Cerebellar nuclear complex (tissue), 1 donor: ENCODE measurements at regions not wholly inside any gene's neighbourhood (a gene's known extent, or its start where the extent isn't known, plus 50 kb on each side); places are given as distances from the start of the nearest gene placed in this dataset.
"Not testable (repeated sequence)": the region's sequence is repeated elsewhere in the genome, so short reads cannot be mapped to it uniquely, and the experiment has no call there.

Experiments
- DNase-seq, 2 experiments: peaks; one replicate each; lab custom pipeline; 2025; lab: John Stamatoyannopoulos, UW

DNA sequence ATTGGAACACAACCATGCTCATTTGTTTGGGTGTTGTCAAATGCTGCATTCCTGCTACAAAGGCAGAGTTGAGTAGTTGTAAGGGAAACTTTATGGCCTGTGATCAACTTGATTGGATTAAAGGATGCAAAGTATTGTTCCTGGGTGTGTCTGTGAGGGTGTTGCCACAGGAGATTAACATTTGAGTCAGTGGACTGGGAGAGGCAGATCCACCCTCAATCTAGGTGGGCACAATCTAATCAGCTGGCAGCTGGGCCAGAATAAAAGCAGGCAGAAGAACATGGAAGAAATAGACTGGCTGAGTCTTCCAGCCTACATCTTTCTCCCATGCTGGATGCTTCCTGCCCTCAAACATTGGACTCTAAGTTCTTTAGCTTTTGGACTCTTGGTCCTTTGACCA lies 145.6 kb upstream of the LMCD1 start:
- not testable (repeated sequence) for DNase-seq

DNA sequence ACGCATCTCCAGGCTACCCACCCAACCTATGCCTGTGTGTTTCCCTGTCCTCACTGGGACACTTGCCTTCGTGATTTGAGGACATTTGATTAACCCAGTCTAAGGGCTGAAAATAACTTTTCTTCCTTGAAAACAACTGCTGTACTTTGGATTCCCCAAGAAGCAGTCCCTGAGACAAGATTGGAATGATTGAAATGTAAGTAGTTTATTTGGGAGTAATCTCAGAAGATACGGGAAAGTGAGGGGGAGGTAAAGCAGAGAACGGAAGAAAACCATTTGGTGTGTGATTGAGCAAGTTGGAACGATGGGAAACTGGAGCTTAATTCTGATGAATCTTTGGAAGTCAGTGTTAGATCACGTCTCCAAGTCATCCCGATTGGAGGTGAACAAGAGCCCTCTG lies 143.8 kb upstream of the LMCD1 start:
- no peak for DNase-seq

DNA sequence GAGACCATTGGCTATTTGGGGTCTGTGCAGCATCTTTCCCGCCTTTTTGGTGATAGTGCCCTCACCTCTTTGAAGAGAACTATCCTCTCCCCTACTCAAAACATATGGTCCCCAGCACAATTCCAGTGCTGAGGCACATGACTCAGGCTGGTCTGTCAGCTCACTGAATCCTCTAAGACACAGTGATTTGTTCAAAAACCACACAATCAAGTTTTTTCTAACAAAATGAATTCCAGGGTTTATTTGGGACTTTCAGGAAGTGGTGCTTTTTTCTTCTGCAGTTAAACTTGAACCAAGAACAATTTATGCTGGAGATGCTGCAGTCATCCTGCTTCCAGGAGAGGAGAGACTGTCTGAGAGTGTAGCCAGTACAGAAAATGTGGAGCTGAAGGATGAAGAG lies 142.5 kb upstream of the LMCD1 start:
- DNase-seq, result no peak

DNA sequence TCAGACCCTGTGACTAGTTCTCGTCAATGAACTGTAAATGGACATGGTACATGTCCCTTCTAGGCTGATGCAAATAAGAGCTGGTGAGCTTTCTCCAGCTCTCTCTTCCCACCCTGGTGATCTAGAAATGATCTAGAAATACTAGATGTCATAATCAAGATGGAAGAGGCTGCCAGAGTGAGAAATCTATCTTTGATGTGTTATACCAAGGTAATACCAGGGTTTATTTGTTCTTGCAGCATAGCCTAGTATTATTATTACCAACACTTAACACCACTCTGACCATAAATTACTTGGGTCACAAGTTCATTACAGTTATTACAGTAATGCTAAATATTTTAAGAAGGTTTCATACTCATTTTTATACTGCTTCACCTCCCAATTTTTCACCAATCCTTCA lies 138.4 kb upstream of the LMCD1 start:
- no peak for DNase-seq

DNA sequence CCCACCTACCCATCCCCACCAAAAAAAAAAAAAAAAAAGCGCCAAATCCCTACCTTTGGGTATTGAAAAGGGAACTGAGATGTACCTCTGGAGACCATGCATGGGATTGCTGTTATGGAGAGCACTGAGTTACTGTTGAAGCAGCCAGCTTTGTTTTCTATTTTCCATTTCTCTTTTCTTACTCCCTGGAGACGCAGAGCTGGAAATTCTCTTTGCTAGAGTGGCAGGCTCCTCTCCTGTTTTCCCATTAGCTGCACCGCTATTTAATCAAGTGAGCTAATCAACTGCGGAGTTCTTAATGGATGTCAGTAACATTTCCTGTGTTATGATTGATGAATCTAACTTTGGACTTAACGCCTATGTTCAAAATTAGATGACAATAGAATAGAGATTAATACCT lies 136.1 kb upstream of the LMCD1 start:
- DNase-seq, result no peak

DNA sequence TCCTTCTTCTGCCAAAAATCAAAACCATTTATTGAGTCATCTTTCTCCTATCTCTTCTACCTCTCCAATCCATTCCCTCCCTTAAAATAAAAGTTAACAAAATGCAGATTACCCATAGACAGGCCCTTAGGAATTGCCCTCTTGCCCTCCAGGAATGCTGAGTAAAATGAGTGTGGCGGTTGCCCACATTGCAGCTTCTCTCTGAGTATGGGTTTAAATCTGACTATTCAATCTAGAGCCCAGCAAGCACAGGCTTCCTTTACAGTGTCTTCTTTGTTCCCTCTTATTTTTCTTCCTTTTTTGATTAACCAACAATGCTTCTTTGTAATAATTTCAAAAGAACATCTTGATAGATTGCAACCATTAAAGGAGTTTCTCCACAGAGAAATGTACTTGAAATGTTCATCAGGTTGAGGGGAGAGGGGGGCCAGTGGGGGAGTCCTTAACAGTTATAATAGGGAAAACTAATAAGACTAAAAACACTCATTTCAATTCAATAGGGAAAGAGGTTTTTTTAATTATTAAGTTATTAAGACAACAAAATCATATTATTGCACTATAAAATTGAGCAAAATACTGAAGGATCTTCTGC lies 135.3 kb upstream of the LMCD1 start:
- DNase-seq, result no peak

DNA sequence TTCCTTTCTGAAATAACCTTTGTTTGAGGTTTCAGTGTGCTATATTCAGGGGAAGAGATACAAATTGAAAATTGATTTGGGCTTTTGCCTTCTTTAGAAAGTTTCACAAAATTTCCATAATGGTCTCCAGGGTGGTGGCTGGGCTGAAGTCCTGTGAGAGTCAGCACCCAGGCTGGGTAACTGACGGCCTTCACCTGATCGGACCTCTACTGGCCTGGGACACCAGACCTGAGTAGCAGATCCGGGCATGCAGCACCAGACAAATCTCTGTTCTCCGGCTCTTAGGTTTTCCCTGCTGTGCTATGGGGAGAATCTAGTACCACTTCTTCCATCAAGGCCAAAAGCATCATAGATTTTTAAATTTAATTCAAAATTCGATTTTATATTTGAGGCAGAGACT lies 133.0 kb upstream of the LMCD1 start:
- DNase-seq, result no peak

DNA sequence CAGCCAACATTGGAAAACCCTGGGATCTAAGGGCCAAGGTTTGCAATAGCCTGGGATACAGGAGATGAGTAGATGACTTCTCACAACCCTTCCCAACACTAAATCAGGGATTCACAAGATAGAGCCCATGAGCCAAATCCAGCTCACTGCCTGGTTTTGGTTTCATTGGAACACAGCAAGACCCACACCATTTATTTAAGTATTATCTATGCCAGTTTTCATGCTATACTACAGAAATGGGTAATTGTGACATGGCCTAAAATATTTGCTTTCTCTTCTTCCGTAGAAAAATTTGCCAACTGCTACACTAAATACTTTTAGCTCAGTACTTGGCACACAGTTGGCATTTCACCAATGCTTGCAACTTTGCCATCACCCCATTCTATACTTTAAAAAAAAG lies 132.0 kb upstream of the LMCD1 start:
- no peak for DNase-seq

DNA sequence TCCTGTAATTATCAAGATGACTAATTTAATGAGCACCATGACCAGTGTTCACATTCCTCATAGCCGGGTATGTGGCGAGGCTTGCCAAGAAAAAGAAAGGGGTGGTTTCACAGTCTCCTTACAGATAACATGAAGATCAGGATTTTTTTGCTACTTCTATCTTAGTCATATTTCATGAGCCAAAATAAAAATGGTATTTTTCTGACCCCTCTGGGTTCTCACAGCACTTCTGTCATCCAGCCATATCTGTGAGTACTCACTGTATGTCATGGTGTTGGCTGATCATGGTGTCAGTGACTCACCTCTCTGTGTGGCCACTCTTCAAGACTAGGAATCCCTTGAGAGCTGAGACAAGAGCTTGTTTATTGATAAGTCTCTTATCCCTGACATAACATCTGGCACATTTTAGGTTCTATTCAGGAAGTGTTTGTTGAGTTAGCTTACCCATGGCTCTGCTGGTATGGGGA lies 130.5 kb upstream of the LMCD1 start:
- DNase-seq, result no peak

DNA sequence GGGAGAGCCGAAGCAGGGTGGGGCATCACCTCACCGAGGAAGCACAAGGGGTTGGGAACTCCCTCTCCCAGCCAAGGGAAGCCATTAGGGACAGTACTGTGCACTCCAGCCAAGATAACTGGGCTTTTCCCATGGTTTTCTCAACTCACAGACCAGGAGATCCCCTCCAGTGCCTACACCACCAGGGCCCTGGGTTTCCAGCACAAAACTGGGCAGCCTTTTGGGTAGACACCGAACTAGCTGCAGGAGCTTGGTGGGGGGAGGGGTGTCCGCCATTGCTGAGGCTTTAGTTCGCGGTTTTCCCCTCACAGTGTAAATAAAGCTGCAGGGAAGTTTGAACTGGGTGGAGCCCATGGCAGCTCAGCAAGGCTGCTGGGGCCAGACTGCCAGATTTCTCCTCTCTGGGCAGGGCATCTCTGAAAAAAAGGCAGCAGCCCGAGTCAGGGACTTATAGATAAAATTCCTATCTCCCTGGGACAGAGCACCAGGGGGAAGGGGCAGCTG lies 129.6 kb upstream of the LMCD1 start:
- no peak for DNase-seq

DNA sequence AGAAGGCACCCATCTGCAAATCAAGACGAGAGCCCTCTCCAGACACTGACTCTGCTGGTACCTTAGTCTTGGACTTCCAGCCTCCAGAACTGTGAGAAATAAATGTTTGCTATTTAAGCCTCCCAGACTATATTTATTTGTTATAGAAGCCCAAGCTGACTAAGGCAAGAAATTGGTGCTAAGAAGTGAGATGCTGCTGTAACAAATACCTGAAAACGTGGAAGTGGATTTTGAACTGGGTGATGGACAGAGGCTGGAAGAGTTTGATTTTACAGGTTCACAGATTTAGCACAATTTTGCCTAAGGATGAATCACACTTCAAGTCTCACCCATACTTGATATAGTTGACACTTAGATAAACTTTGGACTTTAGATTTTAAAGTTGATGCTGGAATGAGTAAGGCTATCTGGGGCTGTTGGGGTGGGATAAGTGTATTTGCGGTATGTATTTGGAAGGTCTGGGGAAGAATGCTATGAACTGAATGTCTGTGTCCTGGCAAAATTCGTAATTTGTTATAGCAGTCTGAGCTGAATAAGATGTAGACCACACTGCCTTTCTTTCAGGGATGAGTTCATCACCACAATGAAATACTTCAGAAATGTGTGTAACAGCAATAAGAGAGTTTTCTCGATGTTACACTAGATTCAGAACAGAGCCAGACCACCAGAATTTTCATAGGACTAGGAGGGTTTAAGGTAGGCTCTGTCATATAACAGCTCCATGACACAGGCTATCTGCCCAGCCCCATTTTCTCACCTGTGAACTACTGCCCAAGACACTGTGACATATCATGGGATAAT lies 120.5 kb upstream of the LMCD1 start:
- no peak for DNase-seq

DNA sequence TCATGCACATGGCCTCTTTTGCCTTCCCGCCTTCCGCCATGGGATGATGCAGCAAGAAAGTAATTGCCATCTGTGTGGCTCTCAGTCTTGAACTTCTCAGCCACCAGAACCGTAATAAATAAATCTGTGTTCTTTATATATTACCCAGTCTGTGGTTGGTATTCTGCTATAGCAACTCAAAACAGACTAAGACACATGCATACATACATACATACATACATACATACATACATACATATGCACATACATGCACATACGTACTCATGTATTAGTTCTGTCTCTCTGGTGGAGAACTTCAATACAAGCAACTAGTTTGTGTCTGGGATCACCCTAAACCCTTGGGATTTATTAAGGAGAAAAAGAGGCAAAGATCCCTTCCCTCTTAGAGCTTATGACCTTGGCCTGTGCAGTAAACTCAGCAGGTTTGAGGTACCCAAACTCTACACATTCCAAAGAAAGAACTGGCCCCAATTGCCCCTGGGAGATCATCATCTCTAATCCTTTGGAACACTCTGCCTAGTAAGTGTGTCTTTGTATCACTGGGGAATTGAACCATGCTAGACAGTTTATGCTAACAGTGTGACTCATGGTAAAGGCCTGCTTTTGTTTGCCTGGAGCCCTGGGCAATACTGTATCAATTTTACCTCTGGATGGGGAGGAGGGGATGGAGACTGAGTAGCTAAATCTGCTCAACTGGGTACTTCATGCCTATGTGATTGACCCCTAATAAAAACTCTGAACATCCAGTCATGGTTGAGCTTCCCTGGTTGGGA lies 115.6 kb upstream of the LMCD1 start:
- DNase-seq, result no peak

DNA sequence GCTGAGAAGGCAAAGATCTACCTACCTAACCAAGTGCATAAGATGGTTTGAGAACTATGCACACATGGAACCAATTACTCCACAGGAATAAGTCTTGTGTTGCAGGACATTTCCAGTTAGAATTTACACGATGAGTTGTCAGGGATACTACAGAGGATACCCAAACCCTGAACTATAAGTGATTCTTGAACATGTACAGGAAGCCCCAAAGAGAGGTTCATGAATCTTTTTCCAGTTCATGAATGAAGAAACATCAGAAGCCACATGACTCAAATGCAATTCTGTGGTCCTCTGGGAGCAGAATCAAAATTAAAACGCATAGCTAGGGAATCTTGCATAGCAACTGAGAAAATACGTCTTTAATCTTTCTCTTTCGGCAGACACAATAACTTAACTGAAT lies 114.1 kb upstream of the LMCD1 start:
- no peak for DNase-seq

DNA sequence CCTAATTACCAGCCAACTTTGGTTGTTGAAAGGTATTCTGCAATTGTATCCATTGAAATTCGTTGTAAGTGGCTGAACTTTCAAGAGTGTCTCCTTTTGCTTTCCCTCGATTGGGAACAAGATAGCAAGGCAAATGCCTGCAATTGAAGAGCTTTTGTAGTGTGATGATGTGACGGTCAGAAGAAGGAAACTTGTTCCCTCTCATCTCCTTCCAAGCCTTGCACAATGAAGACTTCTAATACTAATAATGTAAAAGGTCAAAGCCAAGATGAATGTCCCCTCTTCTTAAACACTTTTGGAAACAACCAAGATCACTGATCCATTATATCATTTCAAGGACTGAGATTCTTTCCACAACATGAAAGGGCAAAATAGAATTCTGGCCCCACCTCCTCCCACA lies 101.9 kb upstream of the LMCD1 start:
- DNase-seq, result no peak

DNA sequence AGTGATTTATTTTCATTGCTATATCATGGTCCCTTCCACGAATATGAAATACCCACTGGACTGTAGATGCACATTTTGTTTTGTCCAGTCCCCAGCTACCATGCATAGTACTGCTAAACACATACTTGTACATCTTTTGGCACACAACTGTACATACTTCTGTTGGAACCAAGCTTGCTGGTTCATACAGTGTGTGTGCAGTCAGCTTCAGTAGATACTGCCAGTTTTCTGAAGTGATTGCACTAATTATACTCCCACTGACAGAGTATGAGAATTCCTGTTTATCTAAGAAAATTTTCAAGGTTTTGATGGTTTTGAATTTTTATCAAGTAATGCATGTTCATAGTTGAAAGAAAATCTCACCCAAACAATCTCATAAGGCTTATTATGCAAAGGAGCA lies 100.7 kb upstream of the LMCD1 start:
- DNase-seq, result no peak

DNA sequence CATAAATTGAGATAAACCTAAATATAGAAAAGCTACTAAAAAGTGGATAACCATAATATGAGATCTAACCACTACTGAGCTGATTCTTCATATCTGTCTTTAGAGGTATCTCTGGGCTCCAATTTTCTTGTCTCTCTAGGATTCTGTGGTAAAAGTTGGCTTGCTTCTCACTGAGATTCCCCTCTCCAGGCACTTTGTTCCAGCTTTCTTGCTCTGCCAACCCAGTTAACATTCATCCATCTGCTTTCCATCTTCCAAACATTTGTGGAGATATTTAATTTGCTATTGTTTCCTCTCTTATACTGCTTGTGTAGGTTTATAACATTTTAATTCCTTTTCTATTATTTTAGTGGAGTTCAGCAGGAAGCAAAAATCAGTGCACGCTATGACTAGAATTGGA lies 97.6 kb upstream of the LMCD1 start:
- DNase-seq, result no peak

DNA sequence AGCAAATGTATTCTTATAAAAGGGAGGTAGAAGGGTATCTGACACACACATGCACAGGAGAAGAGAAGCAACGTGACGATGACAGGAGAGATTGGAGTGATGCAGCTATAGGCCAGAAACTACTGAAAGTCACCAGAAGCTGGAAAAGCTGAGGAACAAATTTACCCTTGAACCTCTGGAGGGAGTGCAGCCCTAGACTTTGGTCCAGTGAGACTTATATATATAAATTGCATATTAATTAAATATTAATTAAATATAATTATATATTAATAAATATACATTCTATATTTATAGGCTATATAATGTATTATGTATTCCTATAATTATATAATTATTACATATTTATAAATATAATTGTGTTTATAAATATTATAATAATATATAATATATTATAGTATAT lies 96.5 kb upstream of the LMCD1 start:
- no peak for DNase-seq

DNA sequence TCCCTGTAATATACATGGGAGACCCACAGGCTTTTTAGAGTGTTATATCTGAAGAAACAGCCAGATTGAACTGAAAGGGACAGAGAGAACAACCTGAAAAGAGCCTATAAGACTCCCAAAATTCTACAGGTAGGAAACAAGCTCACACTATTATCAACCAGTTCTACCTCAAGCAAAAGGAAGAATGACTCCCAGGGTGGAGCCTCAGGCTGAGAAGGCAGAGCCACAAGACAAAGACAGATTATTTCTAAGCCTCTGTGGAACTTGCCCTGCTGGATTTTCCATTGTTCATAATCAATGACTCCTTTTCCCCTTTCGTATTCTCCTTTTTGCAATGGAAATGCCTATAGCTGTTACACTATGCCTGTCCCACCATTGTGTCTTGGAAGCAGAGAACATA lies 95.1 kb upstream of the LMCD1 start:
- no peak for DNase-seq

DNA sequence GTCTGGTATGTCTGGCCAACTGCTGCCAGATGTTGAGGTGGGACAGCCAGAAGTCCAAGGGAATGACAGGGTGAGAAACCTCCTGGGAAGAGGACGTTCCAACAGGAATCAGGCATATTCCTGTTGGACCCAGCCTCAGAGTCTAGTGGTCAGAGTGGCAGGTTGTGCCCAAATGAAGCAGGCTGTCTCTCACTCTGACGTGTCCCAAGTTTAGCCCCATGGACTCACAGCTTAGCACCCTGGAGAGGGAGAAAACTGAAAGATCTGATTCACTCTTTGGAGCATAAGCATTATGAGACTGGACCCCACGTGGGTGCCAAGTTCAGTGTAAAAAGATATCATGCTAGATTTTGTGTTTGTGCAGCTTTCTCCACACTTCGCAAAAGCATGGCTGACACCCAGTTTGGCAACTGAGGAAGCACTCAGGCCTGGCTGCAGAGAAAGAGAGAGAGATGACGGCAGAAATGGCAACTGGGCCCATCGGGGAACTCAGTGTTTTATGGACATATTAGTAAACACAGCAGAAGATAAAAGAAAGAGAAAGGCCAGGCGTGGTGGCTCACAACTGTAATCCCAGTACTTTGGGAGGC lies 88.2 kb upstream of the LMCD1 start:
- DNase-seq, result no peak

DNA sequence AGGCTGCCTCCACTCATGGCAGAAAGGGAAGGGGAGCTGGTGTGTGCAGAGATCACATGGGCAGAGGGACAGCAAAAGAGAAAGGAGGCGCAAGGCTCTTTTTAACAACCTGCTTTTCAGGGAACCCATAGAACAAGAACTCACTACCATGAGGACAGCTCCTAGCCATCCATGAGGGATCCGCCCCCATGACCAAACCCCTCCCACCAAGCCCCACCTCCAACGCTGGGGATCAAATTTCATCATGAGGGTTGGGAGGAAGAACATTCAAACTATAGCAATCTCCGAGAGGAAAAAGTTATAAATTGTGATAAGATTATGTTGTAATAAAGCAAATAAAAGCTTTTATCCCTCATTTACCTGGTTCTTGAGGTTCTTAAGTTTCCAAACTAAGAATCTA lies 84.7 kb upstream of the LMCD1 start:
- no peak for DNase-seq

DNA sequence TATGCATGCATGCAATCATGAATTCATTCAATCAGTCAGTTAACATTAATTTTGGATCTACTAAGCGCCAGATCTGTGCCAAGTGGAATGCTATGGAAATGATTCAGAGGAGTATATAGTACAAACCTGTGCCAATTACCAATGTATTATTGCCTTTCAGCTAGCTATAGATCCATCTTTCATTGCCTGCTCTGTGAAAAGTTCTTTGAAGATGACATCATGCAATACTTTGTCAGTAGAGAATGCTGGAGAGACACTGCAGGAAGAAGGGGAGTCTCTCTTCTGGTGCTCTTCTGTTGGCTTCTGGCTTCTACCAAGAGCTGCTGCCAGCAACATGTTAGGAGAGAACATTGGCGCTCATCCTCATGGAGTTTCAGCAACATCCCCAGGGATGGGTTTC lies 81.0 kb upstream of the LMCD1 start:
- DNase-seq, result no peak

DNA sequence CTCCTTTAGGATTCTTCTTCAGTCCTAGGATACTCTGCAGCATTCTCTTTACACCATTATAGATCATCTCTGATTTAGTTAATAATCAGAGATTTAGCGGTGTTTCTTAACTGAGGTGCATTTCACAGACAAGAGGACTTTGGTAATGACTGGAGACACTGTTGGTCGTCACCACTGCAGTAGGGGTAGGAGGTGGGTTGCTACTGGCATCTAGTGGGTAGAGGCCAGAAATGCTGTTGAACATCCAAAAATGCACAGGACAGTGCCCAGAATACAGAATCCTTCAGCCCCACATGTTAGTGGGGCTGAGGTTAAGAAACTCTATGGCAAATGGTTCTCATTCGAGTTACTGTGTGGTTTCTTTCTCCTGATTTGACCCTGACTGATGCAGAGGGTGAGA lies 80.4 kb upstream of the LMCD1 start:
- no peak for DNase-seq

DNA sequence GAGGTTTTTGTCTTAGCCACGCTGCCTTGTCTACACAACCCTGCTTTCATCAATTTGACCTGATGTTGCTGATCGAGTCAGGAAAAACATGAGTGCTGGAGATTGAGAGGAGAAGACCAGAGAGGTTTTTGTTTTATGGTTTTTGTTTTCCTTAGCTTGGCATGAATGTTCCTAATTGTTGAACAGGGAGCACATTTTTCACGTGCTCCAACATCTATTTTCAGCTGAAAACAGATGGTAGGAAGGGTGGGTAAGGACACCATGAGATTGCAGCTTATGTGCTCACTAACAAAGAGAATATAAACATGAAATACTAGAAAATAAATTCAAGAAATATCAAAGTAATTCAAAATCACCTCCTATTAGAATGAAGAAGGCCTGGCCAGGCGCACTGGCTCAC lies 79.9 kb upstream of the LMCD1 start:
- no peak for DNase-seq
